KMS-11 (cell line): ENCODE measurements at regions not wholly inside any gene's neighbourhood (a gene's known extent, or its start where the extent isn't known, plus 50 kb on each side); places are given as distances from the start of the nearest gene placed in this dataset.
"Not testable (repeated sequence)": the region's sequence is repeated elsewhere in the genome, so short reads cannot be mapped to it uniquely, and the experiment has no call there.

Experiments
- H2AFZ ChIP-seq: fragments of 200-600 bp; sonication (generic); 2 replicates; pipeline ENCODE4 v1.6.1; 2016; ENCODE audit warnings: antibody characterized with exemption, mixed run types, low read depth
- H3K27ac ChIP-seq: fragments of 200-600 bp; sonication (generic); 2 replicates; pipeline ENCODE4 v1.6.1; 2016; ENCODE audit warnings: mild to moderate bottlenecking, mixed run types
- H3K27me3 ChIP-seq: fragments of 200-600 bp; sonication (generic); 2 replicates; pipeline ENCODE4 v1.6.1; 2017; ENCODE audit warnings: mild to moderate bottlenecking, low read depth, mixed run types, moderate library complexity; ENCODE audit not compliant: insufficient read depth
- H3K36me3 ChIP-seq: fragments of 200-600 bp; sonication (generic); 2 replicates; pipeline ENCODE4 v1.6.1; 2017; ENCODE audit warnings: mild to moderate bottlenecking, mixed run types; ENCODE audit not compliant: insufficient read depth
- H3K4me1 ChIP-seq: fragments of 200-600 bp; sonication (generic); 2 replicates; pipeline ENCODE4 v1.6.1; 2016; ENCODE audit warnings: mild to moderate bottlenecking, low read depth, mixed run types; ENCODE audit not compliant: poor library complexity, severe bottlenecking
- H3K4me2 ChIP-seq: fragments of 200-600 bp; sonication (generic); 2 replicates; pipeline ENCODE4 v1.7.0; 2016; ENCODE audit warnings: mild to moderate bottlenecking, mixed run types
- H3K4me3 ChIP-seq: fragments of 200-600 bp; sonication (generic); IDR thresholded peaks from 2 replicates; pipeline ENCODE4 v1.6.1; 2017; ENCODE audit warnings: low read depth, low read length, mixed read lengths; ENCODE audit not compliant: insufficient read depth
- H3K79me2 ChIP-seq: fragments of 200-600 bp; sonication (generic); 2 replicates; pipeline ENCODE4 v1.6.1; 2016; ENCODE audit warnings: low read depth, mixed run types; ENCODE audit not compliant: insufficient read depth
- H3K9ac ChIP-seq: fragments of 200-600 bp; sonication (generic); 2 replicates; pipeline ENCODE4 v1.6.1; 2016; ENCODE audit warnings: mild to moderate bottlenecking, mixed run types
- H4K20me1 ChIP-seq: fragments of 200-600 bp; sonication (generic); 2 replicates; pipeline ENCODE4 v1.6.1; 2016; ENCODE audit warnings: mild to moderate bottlenecking, mixed run types; ENCODE audit not compliant: insufficient read depth

- H3K4me1 ChIP-seq, H3K27ac ChIP-seq, H3K27me3 ChIP-seq, H4K20me1 ChIP-seq, H3K79me2 ChIP-seq, H3K4me2 ChIP-seq, H3K4me3 ChIP-seq, H3K9ac ChIP-seq, H3K36me3 ChIP-seq, H2AFZ ChIP-seq: not testable (repeated sequence)
Observed at GRCh38 chr9:63781817-63782439, 1503.1 kb downstream of the FOXD4L5 start.

GRCh38 chr9:63781390-63781789 lies 1503.6 kb downstream of the FOXD4L5 start:
- not testable (repeated sequence) for H3K4me3 ChIP-seq, H3K9ac ChIP-seq, H3K79me2 ChIP-seq, H3K4me2 ChIP-seq, H3K27ac ChIP-seq, H3K36me3 ChIP-seq, H4K20me1 ChIP-seq, H2AFZ ChIP-seq, H3K4me1 ChIP-seq, H3K27me3 ChIP-seq

- not testable (repeated sequence) for H3K27me3 ChIP-seq, H3K27ac ChIP-seq, H3K4me1 ChIP-seq, H3K36me3 ChIP-seq, H4K20me1 ChIP-seq, H2AFZ ChIP-seq, H3K4me3 ChIP-seq, H3K79me2 ChIP-seq, H3K4me2 ChIP-seq, H3K9ac ChIP-seq
Observed at GRCh38 chr9:63776220-63776619, 1508.8 kb downstream of the FOXD4L5 start.

- H3K36me3 ChIP-seq, H2AFZ ChIP-seq: not testable (repeated sequence)
Observed at GRCh38 chr9:63775092-63775426, 1510.0 kb downstream of the FOXD4L5 start.

GRCh38 chr9:63774369-63775091 lies 1510.5 kb downstream of the FOXD4L5 start:
- not testable (repeated sequence) for H2AFZ ChIP-seq, H3K9ac ChIP-seq, H3K27me3 ChIP-seq, H3K4me3 ChIP-seq, H3K79me2 ChIP-seq, H3K4me1 ChIP-seq, H3K36me3 ChIP-seq, H3K4me2 ChIP-seq, H3K27ac ChIP-seq, H4K20me1 ChIP-seq

More at GRCh38 chr9:63775092-63775426, 1510.0 kb downstream of the FOXD4L5 start:
- H3K4me2 ChIP-seq, H3K9ac ChIP-seq, H3K27me3 ChIP-seq, H3K4me3 ChIP-seq, H4K20me1 ChIP-seq, H3K4me1 ChIP-seq, H3K27ac ChIP-seq, H3K79me2 ChIP-seq: not testable (repeated sequence)

- H3K27ac ChIP-seq, H3K4me3 ChIP-seq, H4K20me1 ChIP-seq, H3K4me2 ChIP-seq, H2AFZ ChIP-seq, H3K9ac ChIP-seq, H3K4me1 ChIP-seq, H3K79me2 ChIP-seq, H3K36me3 ChIP-seq, H3K27me3 ChIP-seq: not testable (repeated sequence)
Observed at GRCh38 chr9:63762230-63762629, 1522.8 kb downstream of the FOXD4L5 start.

- not testable (repeated sequence) for H3K27me3 ChIP-seq, H3K79me2 ChIP-seq, H3K9ac ChIP-seq, H3K27ac ChIP-seq, H2AFZ ChIP-seq, H3K4me1 ChIP-seq, H3K4me2 ChIP-seq, H3K36me3 ChIP-seq, H4K20me1 ChIP-seq, H3K4me3 ChIP-seq
Observed at GRCh38 chr9:63729021-63729420, 1556.0 kb downstream of the FOXD4L5 start.
